ENCODE measurements at regions not wholly inside any gene's neighbourhood (a gene's known extent, or its start where the extent isn't known, plus 50 kb on each side); places are given as distances from the start of the nearest gene placed in this dataset.
"Not testable (repeated sequence)": the region's sequence is repeated elsewhere in the genome, so short reads cannot be mapped to it uniquely, and the experiment has no call there.

GRCh38 chr11:90698238-90698637, 475.4 kb upstream of the CHORDC1 start:
- no peaks in the 10 kb centered on the region for H3K4me1 ChIP-seq (ENCODE audit: insufficient read depth, low read length, poor library complexity, severe bottlenecking)
- TF ChIP-seq EZH2 (IDR thresholded peaks at IDR 0.05; ENCODE audit: borderline replicate concordance, low read depth, low read length, poor library complexity, severe bottlenecking): no peak
- TF ChIP-seq, protein P1, sequence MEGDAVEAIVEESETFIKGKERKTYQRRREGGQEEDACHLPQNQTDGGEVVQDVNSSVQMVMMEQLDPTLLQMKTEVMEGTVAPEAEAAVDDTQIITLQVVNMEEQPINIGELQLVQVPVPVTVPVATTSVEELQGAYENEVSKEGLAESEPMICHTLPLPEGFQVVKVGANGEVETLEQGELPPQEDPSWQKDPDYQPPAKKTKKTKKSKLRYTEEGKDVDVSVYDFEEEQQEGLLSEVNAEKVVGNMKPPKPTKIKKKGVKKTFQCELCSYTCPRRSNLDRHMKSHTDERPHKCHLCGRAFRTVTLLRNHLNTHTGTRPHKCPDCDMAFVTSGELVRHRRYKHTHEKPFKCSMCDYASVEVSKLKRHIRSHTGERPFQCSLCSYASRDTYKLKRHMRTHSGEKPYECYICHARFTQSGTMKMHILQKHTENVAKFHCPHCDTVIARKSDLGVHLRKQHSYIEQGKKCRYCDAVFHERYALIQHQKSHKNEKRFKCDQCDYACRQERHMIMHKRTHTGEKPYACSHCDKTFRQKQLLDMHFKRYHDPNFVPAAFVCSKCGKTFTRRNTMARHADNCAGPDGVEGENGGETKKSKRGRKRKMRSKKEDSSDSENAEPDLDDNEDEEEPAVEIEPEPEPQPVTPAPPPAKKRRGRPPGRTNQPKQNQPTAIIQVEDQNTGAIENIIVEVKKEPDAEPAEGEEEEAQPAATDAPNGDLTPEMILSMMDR (conservative IDR thresholded peaks at IDR 0.05; ENCODE audit: low read depth, low read length): no peak
- no peak overlapping the region for H3K27ac ChIP-seq (ENCODE audit: low read depth, low read length, poor library complexity, severe bottlenecking)
- no peaks in the 10 kb centered on the region for H3K27me3 ChIP-seq (replicated peaks; ENCODE audit: insufficient read depth, low read depth, low read length, poor library complexity)
- no peak for DNase-seq (ENCODE audit: low spot score)
- no TSS peak for BruUV-seq (replicated peaks)
- no peaks in the 10 kb centered on the region for H3K9me3 ChIP-seq (ENCODE audit: low read depth, low read length, poor library complexity, severe bottlenecking)
- H3K36me3 ChIP-seq (ENCODE audit: insufficient read depth, low read length, poor library complexity, severe bottlenecking): no peaks in the 10 kb centered on the region
- no peak overlapping the region for H3K4me3 ChIP-seq (ENCODE audit: low read depth, low read length, poor library complexity, severe bottlenecking)
- CTCF ChIA-PET: no interaction called here
- POLR2A ChIA-PET (ENCODE audit: low non-redundant PET): no interaction called here
- intact Hi-C loops (cut with micrococcal nuclease; ENCODE audit: unreplicated experiment): no loop called here

GRCh38 chr11:90675496-90675895, 452.6 kb upstream of the CHORDC1 start:
- POLR2A ChIA-PET (ENCODE audit: low non-redundant PET); H3K9me3 ChIP-seq (ENCODE audit: low read depth, low read length, poor library complexity, severe bottlenecking); H3K27me3 ChIP-seq (replicated peaks; ENCODE audit: insufficient read depth, low read depth, low read length, poor library complexity); intact Hi-C loops (cut with micrococcal nuclease; ENCODE audit: unreplicated experiment); H3K4me1 ChIP-seq (ENCODE audit: insufficient read depth, low read length, poor library complexity, severe bottlenecking); BruUV-seq (replicated peaks); CTCF ChIA-PET; H3K36me3 ChIP-seq (ENCODE audit: insufficient read depth, low read length, poor library complexity, severe bottlenecking); H3K27ac ChIP-seq (ENCODE audit: low read depth, low read length, poor library complexity, severe bottlenecking); H3K4me3 ChIP-seq (ENCODE audit: low read depth, low read length, poor library complexity, severe bottlenecking): not testable (repeated sequence)
- DNase-seq (ENCODE audit: low spot score): peak; percentile 15

- Histone ChIP-seq H3K27me3 (replicated peaks; ENCODE audit: insufficient read depth, low read depth, low read length, poor library complexity) (no peaks in the 10 kb centered on the region), H3K27ac (ENCODE audit: low read depth, low read length, poor library complexity, severe bottlenecking) (no peak overlapping the region), H3K4me3 (ENCODE audit: low read depth, low read length, poor library complexity, severe bottlenecking) (no peak overlapping the region), H3K9me3 (ENCODE audit: low read depth, low read length, poor library complexity, severe bottlenecking) (no peaks in the 10 kb centered on the region), H3K4me1 (ENCODE audit: insufficient read depth, low read length, poor library complexity, severe bottlenecking) (no peaks in the 10 kb centered on the region), H3K36me3 (ENCODE audit: insufficient read depth, low read length, poor library complexity, severe bottlenecking) (no peaks in the 10 kb centered on the region)
- no peak for DNase-seq (ENCODE audit: low spot score)
- ChIA-PET POLR2A (ENCODE audit: low non-redundant PET) (no interaction called here), CTCF (no interaction called here)
- no peak for TF ChIP-seq EZH2 (IDR thresholded peaks at IDR 0.05; ENCODE audit: borderline replicate concordance, low read depth, low read length, poor library complexity, severe bottlenecking)
- TF ChIP-seq, protein P1 (conservative IDR thresholded peaks at IDR 0.05; ENCODE audit: low read depth, low read length): no peak
- BruUV-seq (replicated peaks): no TSS peak
- intact Hi-C loops (cut with micrococcal nuclease; ENCODE audit: unreplicated experiment): no loop called here
Measured at GRCh38 chr11:90669094-90669493, 446.2 kb upstream of the CHORDC1 start.

DNA sequence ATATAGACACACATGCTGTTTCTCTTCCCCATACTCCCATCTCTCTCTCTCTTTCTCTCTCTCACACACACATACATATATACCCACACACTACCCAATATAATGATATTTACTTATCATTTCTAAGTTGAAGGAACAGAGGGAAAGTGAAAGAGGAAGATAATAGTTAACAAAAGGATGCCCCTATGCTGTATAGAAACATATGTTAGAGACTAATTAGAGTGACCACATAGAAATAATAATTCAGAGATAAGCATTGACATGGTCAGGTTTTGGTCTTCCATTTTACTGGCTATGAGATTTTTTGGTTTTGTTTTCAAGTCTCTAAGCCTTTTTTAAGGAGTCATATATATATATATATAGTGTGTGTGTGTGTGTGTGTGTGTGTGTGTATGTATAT, 445.7 kb upstream of the CHORDC1 start:
- POLR2A ChIA-PET (ENCODE audit: low non-redundant PET): no interaction called here
- Histone ChIP-seq H3K4me3 (ENCODE audit: low read depth, low read length, poor library complexity, severe bottlenecking) (no peak overlapping the region), H3K27ac (ENCODE audit: low read depth, low read length, poor library complexity, severe bottlenecking) (no peak overlapping the region), H3K4me1 (ENCODE audit: insufficient read depth, low read length, poor library complexity, severe bottlenecking) (no peaks in the 10 kb centered on the region), H3K27me3 (replicated peaks; ENCODE audit: insufficient read depth, low read depth, low read length, poor library complexity) (no peaks in the 10 kb centered on the region), H3K9me3 (ENCODE audit: low read depth, low read length, poor library complexity, severe bottlenecking) (no peaks in the 10 kb centered on the region), H3K36me3 (ENCODE audit: insufficient read depth, low read length, poor library complexity, severe bottlenecking) (no peaks in the 10 kb centered on the region)
- no TSS peak for BruUV-seq (replicated peaks)
- no peak for DNase-seq (ENCODE audit: low spot score)
- intact Hi-C loops (cut with micrococcal nuclease; ENCODE audit: unreplicated experiment): no loop called here
- CTCF ChIA-PET: no interaction called here
- TF ChIP-seq EZH2 (IDR thresholded peaks at IDR 0.05; ENCODE audit: borderline replicate concordance, low read depth, low read length, poor library complexity, severe bottlenecking): no peak
- TF ChIP-seq, protein P1 (conservative IDR thresholded peaks at IDR 0.05; ENCODE audit: low read depth, low read length): no peak
